HG02759 (cell line): ENCODE measurements at regions not wholly inside any gene's neighbourhood (a gene's known extent, or its start where the extent isn't known, plus 50 kb on each side); places are given as distances from the start of the nearest gene placed in this dataset.

Source experiments
- ATAC-seq: cut with Tn5 transposase; IDR thresholded peaks from one replicate; pipeline ENCODE4 v1.9.1; 2021; ENCODE audit warnings: mild to moderate bottlenecking, moderate library complexity; ENCODE audit not compliant: unreplicated experiment

DNA sequence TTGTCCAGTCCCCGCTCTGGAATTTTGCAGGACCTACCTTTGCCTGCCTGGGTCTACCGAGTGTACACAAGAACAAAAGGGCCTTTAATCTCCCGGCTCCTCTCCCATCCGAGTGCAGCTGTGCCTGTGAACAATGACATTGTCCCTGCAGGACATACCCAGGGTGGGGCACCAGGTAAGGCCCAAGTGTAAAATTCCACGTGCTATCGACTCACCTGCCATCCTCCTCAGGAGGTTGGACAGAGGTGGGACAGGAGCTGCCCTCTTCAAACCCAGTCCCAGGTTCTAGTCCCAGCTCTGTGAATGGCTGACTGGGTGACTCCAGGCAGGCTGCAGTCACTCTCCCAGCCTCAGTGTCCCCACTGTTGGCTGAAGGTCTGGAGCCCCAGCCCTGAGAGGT lies 159.6 kb upstream of the ALDH1B1 start:
- ATAC-seq, result no peak

DNA sequence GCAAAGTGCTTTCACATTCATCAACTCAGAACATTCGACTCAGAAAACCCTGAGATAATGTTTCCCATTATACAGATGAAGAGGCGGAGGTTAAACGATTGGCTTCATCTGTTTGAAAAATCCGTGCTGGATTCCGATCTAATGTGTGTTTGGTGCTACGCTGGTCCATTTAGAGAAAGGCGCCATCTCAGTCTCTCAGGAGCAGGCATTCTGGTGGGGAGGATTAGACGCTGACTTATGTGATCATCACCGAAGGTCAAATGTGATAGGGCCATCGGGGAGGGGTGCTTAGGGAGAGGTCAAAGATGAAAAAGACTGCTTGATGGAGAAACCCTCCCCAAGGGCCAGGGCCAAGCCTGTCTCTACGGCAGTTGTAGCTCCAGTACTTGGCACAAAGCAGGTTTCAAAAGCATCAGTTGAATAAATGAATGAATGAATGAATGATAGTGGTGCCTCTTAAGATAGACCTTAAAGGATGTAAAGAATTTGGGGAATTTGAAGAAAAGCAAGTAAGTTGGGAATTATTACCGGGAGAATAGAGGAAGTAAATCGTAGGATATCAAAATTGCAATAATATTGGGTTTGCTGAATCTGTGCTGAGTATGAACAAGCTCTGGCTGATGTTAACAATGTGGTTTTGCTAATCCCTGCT lies 160.6 kb upstream of the SHB start:
- no peak for ATAC-seq

DNA sequence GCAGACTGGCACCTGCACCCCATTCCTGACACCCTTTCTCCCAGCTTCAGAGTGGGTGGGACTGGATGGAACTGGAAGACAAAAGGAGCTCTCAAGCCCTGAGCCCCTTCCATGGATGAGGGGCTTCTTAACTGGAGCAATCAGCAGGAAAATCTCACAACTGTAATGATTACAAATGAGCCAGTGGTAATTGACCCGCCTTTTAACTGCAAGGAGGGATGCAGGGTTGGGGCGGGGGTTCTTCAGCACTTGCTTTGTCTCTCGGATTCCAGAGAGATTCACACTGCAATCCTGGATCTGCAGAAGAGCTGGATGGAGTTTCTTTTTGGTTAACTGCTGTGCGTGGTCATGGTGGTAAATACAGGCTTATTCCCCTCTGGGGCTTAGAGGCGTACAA lies 160.1 kb upstream of the SHB start:
- ATAC-seq, result no peak

DNA sequence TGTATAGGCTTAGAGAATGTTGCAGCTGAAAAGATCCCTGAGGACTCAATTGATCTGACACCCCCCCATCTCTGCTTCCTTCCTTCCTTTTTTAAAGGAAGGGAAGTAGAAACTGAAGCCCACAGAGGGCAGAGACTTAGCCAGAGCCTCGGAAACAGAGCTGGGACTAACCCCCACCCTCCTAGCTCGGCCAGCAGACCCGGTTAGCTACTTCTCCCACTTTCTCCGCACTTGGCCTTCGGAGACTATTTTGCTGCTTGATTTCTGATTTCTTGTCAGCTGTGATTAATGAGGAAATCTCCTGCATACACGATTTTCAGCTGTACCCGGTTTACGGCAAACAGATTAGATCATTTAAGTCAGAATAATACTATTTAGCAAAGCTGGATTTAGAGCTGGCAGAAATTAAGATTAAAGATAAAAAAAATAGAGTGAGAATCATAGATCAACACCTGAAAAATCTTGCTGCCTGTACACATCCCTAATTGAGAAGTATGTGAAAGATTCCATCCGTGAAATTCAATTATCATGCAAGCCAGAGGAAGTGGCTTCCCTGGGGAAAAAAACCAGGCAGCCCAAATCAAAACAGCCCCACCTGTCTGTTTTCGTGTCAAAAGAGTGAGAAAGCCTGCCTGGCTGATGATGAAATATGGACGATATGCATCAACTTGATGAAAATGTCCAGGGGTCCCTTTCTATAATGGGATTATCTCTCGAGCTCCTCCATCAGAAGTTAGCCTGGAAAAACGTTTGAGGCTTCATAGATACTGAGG lies 159.5 kb upstream of the SHB start:
- ATAC-seq, result no peak

DNA sequence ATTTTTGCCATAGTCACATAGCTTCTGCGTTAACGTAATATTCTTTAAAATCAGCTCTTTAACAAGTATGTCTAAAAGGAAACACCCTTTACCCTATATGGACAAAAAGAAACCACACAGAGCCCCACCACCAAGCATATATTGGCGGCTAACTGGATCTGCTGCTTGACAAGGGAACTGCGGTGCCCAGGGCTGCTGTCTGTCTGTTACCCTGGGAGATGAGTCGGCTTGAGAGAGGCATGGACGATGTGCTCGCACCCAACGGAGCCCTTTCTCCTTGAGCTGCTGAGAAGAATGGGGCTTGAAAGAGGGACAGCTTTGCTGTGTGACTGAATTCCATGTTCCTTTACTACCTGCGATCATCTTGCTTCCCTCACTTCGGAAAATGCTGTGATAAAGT lies 158.6 kb upstream of the SHB start:
- ATAC-seq, result no peak

DNA sequence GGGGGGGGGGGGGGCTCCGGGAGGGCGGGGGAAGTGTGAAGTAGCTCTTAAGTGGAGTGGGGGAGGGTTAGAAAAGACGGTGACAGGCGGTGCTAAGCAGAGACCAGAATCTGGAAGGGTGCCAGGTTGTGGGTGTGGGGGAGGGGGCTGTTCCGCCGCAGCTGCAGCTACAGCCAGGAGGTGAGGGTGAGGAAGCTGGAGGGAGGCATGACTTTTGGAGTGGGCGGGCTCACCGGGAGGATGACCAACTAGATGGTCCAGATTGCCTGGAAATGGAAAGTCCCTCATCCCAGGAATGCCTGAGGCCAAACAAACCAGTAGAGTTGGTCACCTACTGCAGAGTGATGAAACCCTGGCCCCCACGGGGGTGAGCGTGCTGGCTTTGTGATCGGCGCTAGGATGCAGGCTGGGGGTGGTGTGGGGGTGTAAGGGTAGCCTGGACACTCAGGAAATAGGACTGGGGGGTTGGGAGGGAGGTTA lies 158.1 kb upstream of the SHB start:
- peak; percentile 77 for ATAC-seq

DNA sequence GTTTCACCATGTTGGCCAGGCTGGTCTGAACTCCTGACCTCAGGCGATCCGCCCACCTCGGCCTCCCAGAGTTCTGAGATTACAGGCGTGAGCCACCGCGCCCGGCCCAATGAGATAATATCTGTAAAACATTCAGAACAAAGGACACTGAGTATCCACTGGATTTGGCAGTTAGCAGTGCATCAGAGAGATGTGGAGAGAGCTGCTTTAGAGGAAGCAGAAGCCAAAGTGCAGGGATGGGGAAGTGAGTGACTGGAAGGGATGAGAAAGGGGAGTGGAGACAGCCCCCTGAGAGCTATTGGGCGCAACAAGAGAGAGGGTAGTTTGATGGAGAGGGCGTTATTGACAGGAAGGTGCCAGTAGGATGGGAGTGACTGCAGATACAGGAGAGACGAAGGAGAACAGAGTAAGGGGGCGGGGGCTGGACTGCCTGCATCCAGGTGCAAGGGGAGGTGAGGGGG lies 157.5 kb upstream of the SHB start:
- no peak for ATAC-seq

DNA sequence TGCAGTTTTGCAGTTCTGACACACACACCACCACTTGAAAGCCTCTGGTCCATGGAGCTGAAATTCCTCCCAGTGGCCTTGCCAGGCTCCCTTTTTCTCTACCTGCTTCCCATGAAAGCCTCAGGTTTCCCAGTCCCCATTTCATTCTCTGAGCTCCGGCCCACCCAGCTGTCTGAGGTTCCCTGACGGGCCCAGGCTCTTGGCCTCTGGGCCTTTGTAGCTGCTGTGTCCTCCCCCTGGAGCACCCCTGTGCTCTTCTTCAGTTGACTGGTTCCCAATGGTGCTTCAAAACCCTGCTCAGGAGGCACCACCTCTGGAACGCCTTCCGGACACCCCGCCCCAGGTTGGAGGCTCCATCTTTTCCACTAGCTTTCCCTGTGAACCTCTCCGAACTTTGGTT lies 155.9 kb upstream of the SHB start:
- no peak for ATAC-seq

DNA sequence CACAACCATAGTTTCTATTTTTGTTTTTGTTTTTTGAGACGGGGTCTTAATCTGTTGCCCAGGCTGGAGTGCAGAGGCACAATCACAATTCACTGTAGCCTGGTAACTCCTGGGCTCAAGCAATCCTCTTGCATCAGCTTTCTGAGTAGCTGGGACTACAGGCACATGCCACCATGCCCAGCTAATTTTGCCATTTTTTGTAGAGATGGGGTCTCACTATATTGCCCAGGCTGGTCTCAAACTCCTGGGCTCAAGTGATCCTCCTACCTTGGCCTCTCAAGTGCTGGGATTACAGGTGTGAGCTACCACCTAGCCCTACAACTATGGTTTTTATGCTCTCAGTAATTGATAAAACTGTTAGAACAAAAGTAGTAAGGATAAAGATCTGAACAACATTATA lies 147.5 kb upstream of the SHB start:
- no peak for ATAC-seq

DNA sequence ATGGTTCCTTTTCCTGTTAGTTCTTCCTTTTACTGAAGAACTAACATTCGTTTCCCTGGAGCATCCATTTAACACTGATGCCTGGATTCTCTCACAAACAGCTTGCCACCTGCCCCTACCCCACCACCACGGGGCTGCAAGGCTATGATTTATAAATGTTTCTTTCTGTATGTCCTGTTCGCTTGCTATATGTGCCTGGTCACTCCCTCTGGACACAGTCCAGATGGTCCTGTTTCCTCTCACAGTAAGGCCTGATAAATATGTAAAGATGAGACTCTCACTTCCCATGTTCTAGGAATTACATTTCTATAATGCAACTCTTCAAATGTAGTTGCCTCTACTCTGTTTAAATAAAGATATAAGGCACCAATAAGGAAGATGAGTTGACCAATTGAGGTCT lies 146.4 kb upstream of the SHB start:
- ATAC-seq, result no peak

DNA sequence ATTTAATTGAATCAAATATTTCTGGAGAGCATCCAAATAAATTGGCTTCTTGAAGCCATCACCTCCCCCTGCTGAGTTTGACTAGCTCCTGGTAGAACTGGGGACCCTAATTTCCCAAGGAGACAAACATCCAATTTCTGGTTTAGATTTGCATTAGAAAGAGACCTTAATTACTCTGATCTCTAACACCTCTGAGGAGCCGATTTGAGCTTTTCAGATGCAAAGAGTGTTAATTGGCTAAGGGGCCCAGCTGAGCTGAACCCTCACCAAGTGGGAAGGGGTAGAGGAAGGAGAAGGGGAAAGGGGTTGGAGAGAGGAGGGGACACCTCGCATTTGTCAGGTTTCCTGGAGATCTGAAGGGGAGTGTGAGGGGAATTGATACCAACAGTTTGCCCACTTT lies 145.4 kb upstream of the SHB start:
- no peak for ATAC-seq

DNA sequence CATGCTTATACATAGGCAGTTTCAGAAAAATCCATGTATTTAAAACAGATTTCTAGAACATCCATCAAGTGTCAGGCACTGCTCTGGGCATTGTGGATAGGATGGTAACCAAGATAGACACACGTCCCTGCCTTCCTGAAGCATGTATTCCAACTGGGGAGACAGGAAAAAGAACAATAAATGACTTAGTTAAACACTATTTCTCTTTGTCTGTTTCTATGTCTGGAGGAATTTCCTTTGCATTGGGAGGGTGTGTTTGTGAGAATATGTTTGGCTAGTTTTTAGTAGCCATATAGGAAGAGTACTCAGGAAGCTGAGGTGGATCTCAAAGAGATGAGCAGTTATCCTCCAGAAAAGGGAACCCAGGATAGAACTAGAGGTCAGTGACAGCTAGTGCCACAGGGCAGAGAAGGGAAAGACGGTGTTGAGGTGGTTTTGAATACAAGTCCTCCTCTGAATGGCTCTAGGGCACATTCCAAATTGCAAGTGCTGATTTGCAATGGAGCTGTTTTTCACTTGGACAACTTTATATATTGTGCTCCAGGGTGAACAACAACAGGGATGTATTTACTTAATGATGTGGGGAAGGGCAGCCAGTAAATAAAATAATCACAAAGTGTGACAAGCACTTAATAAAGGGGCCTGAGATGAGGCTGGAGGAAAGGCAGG lies 144.7 kb upstream of the SHB start:
- ATAC-seq, result no peak

DNA sequence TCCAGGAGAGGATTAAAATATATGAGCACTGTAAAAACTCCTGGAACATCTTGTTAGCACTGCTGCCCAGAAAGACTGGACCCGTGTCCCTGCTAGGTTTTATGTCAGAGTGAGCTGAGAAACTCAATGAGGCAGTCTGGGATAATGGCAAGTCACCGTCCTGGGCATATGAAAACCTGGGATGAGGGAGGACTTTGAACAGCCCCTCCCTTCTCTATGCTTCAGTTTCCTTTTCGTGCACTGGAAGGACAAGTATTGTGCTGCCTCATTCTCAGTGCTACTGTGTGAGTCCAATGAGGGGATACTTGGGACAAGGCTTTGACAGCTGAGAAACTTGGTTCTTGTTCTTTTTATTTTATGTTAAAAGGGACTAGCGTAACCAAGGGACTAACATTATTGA lies 143.0 kb upstream of the SHB start:
- ATAC-seq, result no peak

DNA sequence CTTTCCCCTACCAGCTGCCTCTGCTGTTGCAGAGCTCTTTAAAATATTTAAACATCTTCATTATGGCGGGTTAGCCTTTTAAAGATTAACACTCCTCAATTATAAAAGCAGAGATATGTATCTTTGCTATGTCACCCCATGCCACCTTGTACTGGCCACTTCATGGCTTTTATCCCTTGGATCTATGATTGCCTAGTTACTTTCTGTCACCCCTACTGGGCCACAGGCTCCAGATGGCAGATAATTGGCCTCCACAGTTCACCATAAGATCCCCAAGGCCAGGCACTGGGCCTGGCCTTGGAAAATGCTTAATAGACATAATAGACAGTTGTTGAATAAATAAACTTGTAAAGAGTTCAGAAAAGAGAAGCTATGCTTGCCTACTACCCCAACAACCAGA lies 142.0 kb upstream of the SHB start:
- no peak for ATAC-seq

DNA sequence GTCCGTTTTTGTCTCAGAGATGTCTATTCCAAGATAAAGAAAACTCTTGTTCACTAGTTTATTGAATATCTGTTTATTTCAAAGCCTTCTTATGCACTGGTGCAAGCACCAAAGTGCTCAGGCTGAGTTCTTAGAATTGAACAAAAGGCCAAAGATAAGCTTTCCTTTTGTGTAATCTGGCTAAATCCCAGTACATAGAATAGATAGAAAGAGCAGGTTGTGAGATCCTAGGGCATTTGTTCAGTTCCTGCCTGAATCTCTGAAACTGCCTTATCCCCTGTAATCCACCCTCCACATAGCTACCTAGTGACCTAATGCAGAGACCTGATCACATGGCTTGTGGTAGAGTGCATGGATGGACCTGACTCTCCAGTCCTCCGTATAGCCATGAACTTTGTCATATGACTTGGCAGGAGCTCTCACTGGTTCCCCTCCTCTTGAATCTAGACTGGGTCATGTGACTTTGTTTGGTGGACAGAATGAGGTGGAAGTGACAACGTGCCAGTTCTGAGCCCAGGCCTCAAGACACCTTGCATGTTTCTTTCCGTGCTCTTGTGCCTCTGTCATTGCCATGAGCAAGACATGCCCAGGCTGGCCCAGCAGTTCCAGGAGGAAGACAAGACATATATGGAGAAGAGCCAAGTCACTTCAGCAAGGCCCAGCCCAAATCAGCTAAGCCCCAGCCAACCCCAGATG lies 139.3 kb upstream of the SHB start:
- no peak for ATAC-seq

DNA sequence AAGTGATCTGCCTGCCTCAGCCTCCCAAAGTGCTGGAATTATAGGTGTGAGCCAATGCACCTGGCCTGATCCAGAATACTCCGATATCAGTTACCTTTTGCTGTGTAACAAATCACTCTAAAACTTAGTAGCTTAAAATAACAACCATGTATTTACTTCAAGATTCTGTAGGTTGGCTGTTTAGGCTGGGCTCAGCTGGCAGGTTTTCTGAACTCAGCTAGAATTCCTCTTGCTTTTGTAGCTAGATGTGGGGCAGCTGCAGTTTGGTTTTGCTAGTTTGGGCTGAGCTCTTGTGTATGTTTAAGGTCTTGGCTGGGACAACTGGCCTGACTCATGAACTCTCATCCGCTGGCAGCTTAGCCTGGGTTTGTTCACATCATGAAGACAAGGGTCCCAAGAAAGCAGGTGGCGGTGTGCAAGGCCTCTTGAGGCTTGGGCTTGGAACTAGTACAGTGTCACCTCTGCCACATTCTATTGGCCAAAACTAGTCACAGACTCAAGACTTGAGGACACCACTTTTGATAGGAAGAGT lies 138.3 kb upstream of the SHB start:
- ATAC-seq, result no peak

DNA sequence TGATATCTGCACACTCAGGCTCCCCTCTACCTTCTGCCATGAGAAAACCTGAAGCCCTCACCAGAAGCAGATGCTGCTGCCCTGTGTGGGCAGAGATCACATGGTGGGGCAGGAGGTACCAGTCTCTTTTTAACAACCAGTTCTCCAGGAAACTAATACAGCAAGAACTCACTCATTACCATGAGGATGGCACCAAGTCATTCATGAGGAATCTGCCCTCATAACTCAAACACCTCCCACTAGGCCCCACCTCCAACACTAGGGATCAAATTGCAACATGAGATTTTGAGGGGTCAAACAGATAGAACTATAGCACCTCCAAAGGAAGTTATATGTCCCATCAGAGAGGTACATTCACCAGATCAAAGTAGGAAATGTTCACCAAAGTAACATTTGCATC lies 136.3 kb upstream of the SHB start:
- no peak for ATAC-seq

DNA sequence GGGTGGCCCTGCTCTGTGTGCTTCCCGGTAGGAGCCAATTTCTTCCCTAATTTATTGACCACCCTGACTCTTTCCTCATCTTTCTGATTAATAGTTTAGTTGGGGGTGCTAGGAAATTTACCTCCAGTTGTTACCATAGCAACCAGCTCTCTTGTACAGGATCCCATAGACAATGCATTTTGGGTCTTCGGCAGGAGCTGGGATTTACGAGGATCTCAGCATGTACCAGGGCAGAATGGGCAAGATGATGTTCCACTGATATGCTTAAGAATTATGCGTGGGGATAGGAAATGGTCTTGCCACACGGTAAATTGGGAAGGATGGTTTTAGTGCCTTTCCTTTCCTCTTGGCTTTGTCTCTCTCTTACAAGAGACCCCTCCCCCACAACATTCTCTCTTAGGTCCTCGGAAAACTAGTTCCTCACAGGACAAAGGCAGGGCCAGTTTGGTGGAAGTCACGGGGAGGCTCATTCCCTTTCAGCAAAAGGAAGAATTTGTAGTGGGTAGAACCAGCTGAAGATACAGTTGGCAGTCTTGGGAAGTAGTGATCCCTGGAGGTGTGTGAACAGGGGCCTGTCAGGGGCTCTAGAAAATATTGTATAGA lies 133.4 kb upstream of the SHB start:
- ATAC-seq, result no peak

DNA sequence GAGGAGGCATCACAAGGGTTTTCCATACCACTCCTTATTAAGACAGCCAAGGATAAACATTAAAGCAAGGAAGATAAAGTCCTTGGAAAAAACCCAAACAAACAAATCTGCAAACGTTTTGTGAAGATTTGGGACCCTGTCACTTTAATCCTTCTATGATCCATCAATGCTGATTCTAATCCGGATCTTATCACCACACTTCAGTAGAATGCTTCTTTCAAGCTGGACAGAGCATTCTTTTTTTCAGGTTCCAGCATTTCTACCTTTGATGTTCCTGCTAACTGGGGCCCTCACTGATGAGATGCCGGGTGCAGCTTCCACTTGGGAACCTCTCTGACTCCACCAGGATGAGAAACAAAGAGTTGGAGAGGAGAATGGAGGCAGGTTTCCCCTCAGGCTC lies 132.8 kb upstream of the SHB start:
- no peak for ATAC-seq

DNA sequence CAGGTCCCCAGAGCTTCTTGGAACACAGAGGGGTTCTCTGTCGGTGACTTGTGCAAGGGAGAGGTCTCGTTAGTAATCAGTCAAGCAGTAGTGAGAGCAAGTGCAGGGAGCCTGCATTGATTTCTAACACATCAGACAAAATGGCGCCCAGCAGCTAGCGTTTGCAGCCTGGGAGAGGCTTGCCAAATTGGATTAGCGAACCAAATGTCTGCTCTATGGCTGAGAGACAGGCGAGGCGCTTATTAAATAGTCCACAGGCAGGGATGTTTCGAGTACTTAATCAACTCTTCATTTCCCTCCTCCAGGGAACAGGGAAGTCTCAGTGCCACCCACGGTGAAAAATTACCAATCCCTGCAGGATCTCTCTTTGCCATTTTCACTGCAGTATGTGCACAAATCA lies 131.4 kb upstream of the SHB start:
- no peak for ATAC-seq

DNA sequence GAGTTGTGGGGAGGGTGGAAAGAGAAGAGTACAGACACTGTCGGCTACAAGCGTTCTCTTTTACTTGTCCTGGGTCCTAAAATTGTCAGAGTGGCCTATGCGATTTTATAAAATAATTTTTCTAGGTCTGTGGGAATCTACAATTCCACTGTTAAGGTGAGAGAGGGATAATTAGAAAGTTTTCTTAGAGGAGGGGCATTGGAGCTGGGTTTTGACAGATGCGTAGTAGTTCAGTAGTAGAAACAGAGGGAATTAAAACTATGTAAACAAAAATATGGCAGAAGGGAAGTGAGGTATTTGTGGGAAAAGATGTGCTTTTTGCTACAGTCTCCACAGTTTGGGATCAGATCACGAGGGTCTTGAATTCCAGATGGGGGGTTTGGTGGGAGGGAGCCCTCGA lies 129.1 kb upstream of the SHB start:
- no peak for ATAC-seq
